Progenitor cell of endocrine pancreas (in vitro differentiated cells): ENCODE measurements at regions not wholly inside any gene's neighbourhood (a gene's known extent, or its start where the extent isn't known, plus 50 kb on each side); places are given as distances from the start of the nearest gene placed in this dataset.

Experiments used
- DNase-seq: peaks from one replicate; pipeline ENCODE4 v3.0.0; 2021; ENCODE audit warnings: low spot score; ENCODE audit not compliant: unreplicated experiment
- H3K27ac Mint-ChIP-seq: 2 replicates; pipeline ENCODE4 v1.8.0; 2021; ENCODE audit warnings: mild to moderate bottlenecking, moderate library complexity, mixed read lengths
- H3K27me3 Mint-ChIP-seq: 2 replicates; pipeline ENCODE4 v1.8.0; 2021; ENCODE audit warnings: mixed read lengths
- H3K36me3 Mint-ChIP-seq: 2 replicates; pipeline ENCODE4 v1.8.0; 2022; ENCODE audit warnings: mixed read lengths; ENCODE audit not compliant: insufficient read depth
- H3K4me1 Mint-ChIP-seq: 2 replicates; pipeline ENCODE4 v1.8.0; 2021; ENCODE audit warnings: low read depth, mixed read lengths
- H3K4me3 Mint-ChIP-seq: 2 replicates; pipeline ENCODE4 v1.8.0; 2021; ENCODE audit warnings: low read depth, mild to moderate bottlenecking, moderate library complexity, mixed read lengths
- H3K9me3 Mint-ChIP-seq: 2 replicates; pipeline ENCODE4 v1.8.0; 2021; ENCODE audit warnings: low read depth, mixed read lengths
- TF ChIP-seq, protein P1 (sequence below): fragments of 200-600 bp; sonication (generic); IDR thresholded peaks from one replicate; pipeline ENCODE4 v1.5.0; 2021; ENCODE audit warnings: antibody characterized with exemption, mild to moderate bottlenecking; ENCODE audit not compliant: unreplicated experiment

DNA sequence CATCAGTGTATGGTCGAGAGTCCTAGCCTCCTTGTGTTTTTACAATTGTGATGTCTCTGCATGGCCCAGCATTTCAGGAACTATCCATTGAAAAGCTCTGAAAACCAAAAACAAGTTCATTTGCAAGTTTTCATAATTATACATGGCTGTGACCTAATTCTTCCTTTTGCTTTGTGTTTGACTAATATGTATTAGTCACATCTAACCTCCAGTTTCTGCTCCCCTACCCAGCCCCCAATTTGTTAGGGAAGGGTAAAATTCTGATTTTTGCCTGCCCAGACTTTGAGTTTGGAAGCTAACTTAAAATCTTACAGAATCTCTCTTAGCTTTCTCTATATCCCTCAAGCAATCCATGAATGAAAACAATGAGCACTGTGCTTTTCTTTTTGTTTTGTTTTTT lies 128.2 kb upstream of the SEMA6A start:
- TF ChIP-seq, protein P1, sequence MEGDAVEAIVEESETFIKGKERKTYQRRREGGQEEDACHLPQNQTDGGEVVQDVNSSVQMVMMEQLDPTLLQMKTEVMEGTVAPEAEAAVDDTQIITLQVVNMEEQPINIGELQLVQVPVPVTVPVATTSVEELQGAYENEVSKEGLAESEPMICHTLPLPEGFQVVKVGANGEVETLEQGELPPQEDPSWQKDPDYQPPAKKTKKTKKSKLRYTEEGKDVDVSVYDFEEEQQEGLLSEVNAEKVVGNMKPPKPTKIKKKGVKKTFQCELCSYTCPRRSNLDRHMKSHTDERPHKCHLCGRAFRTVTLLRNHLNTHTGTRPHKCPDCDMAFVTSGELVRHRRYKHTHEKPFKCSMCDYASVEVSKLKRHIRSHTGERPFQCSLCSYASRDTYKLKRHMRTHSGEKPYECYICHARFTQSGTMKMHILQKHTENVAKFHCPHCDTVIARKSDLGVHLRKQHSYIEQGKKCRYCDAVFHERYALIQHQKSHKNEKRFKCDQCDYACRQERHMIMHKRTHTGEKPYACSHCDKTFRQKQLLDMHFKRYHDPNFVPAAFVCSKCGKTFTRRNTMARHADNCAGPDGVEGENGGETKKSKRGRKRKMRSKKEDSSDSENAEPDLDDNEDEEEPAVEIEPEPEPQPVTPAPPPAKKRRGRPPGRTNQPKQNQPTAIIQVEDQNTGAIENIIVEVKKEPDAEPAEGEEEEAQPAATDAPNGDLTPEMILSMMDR: no peak

DNA sequence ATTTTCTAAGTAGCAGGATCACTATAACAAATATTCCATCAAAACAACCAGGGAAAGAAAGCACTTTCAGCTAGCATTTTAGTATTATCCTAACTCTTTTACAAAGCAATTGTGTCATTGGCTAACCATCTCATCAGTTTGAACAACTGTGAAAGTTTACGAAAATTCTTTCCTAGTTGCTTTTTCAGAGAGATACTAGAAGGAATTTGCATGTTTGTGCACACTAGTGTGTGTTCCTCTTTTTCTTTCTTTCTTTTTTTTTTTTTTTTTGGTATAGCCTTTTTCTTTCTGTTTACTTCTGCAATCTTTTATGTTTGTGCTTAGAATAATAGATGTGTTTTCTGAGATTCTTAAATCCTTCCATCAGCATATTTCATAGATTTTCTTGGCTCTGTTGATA lies 124.7 kb upstream of the SEMA6A start:
- TF ChIP-seq, protein P1: no peak

More for the DNA sequence above, 128.2 kb upstream of the SEMA6A start:
- Mint-ChIP-seq H3K36me3 (no peaks in the 10 kb centered on the region), H3K27ac (no peak overlapping the region), H3K27me3 (no peaks in the 10 kb centered on the region), H3K9me3 (no peaks in the 10 kb centered on the region), H3K4me1 (peaks cover 1% of the 10 kb centered on the region), H3K4me3 (no peak overlapping the region)
- no peak for DNase-seq

DNA sequence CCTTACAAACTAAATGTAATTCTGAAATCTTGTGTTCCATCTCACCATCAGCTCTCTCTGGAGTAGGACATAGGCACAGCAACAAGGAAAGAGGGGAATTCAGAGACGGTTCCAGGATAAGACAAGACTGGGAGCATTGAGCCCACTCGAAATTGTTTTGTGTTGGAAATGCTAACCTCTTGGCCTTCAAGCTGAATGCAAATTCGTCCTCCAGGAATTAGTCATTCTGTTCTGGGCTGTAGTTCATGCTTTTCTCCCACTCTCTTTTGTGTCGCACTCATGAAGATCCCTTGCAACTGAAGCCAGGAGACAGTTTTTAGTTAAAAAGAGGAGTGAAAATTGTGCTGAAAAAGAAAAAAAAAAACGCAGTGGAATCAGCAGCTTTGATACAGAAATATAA lies 121.7 kb upstream of the SEMA6A start:
- Mint-ChIP-seq H3K9me3 (peaks cover 3% of the 10 kb centered on the region), H3K27me3 (no peaks in the 10 kb centered on the region), H3K4me3 (no peak overlapping the region), H3K36me3 (no peaks in the 10 kb centered on the region), H3K27ac (no peak overlapping the region), H3K4me1 (peaks cover 1% of the 10 kb centered on the region)
- no peak for DNase-seq
- TF ChIP-seq, protein P1: no peak

More for the DNA sequence above, 124.7 kb upstream of the SEMA6A start:
- Mint-ChIP-seq H3K9me3 (peaks cover 3% of the 10 kb centered on the region), H3K36me3 (no peaks in the 10 kb centered on the region), H3K27me3 (no peaks in the 10 kb centered on the region), H3K27ac (no peak overlapping the region), H3K4me1 (peaks cover 1% of the 10 kb centered on the region), H3K4me3 (no peak overlapping the region)
- no peak for DNase-seq

DNA sequence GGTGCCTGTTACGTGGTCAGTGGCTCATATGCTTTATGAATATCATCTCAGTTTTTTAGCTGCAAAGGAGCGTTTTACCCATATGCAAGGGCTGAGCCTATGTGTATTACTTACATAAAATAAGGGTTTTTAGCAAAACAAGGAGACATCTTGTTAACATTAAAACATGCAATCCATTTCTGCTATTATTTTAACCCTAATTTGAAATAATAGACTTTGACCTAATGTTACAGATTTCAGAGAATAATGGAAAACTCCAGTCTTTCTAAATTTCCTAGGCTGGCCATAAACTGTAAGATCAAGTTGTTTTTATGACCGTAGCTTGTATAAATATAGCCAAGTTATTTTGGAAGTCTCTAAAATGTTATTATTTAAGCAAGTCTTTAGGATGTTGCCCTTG lies 121.1 kb upstream of the SEMA6A start:
- TF ChIP-seq, protein P1: no peak
- H3K9me3 Mint-ChIP-seq: peaks cover 3% of the 10 kb centered on the region
- no peak overlapping the region for H3K27ac Mint-ChIP-seq
- no peak for DNase-seq
- H3K36me3 Mint-ChIP-seq: no peaks in the 10 kb centered on the region
- no peaks in the 10 kb centered on the region for H3K27me3 Mint-ChIP-seq
- H3K4me1 Mint-ChIP-seq: peaks cover 1% of the 10 kb centered on the region
- H3K4me3 Mint-ChIP-seq: no peak overlapping the region

DNA sequence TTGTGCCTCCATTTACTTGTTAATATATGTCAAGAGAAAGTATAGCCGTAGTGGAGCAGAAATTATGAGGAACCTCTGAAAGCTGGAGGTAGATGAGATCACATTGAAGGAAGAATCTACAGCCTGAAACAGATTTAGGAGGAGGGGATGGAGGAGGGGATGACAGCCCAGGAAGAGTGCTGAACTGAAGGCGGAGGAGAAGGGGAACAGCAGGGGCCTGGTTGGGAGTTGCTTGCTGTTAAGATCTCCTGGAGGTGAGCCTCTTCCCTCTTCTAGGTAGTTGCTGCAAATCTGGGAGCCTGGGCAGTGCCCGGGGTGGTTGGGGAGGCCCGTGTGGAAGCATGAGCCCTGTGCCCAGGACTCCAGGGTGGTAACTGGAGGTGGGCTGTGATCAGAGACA lies 111.8 kb upstream of the SEMA6A start:
- no peaks in the 10 kb centered on the region for H3K36me3 Mint-ChIP-seq
- no peaks in the 10 kb centered on the region for H3K27me3 Mint-ChIP-seq
- DNase-seq: no peak
- H3K4me1 Mint-ChIP-seq: peaks cover 14% of the 10 kb centered on the region
- no peaks in the 10 kb centered on the region for H3K9me3 Mint-ChIP-seq
- H3K27ac Mint-ChIP-seq: no peak overlapping the region
- TF ChIP-seq, protein P1: no peak
- no peak overlapping the region for H3K4me3 Mint-ChIP-seq
